CD4-positive, alpha-beta T cell (primary cell): ENCODE measurements at regions not wholly inside any gene's neighbourhood (a gene's known extent, or its start where the extent isn't known, plus 50 kb on each side); places are given as distances from the start of the nearest gene placed in this dataset.
"Not testable (repeated sequence)": the region's sequence is repeated elsewhere in the genome, so short reads cannot be mapped to it uniquely, and the experiment has no call there.

Experiments
- ATAC-seq: fragments of 200-7000 bp; cut with Tn5 transposase; one replicate; pipeline ENCODE4 v1.10.0; 2022; ENCODE audit warnings: mild to moderate bottlenecking; ENCODE audit not compliant: poor library complexity
- CTCF ChIA-PET: fragments of 350-600 bp; sonication (Branson Sonifier 250); formaldehyde crosslinking; loops from one replicate; lab custom pipeline; 2021; ENCODE audit warnings: antibody characterized with exemption, inconsistent platforms; lab: Charles Lee
- POLR2A ChIA-PET: fragments of 350-600 bp; sonication (Branson Sonifier 250); formaldehyde crosslinking; loops from one replicate; lab custom pipeline; 2021; ENCODE audit warnings: antibody characterized with exemption, inconsistent platforms; lab: Charles Lee
- DNase-seq, 14 experiments: peaks; one replicate each; pipeline ENCODE4 v3.0.0-alpha.2; 2013 to 2020; ENCODE audit warnings: mixed read lengths in 2 of 14
- H3K27ac ChIP-seq, 2 donors: one replicate each; pipeline versions ENCODE4 v1.5.1 to v1.7.0; 2013; ENCODE audit warnings: low read length in 2 of 2, low read depth in 1 of 2, mild to moderate bottlenecking in 1 of 2
- H3K27me3 ChIP-seq, 2 experiments: 1 replicate in 1 of 2; 2 replicates in 1 of 2; pipeline versions ENCODE4 v1.6.1 to v1.7.0; 2013; ENCODE audit warnings: low read length in 2 of 2, control low read depth in 1 of 2, mild to moderate bottlenecking in 1 of 2, moderate library complexity in 1 of 2; ENCODE audit not compliant: insufficient read depth in 2 of 2, control insufficient read depth in 1 of 2
- H3K36me3 ChIP-seq: one replicate; pipeline ENCODE4 v1.6.1; 2013; ENCODE audit warnings: low read length, control low read depth; ENCODE audit not compliant: insufficient read depth
- H3K4me1 ChIP-seq: one replicate; pipeline ENCODE4 v1.6.1; 2013; ENCODE audit warnings: low read length, control low read depth; ENCODE audit not compliant: insufficient read depth
- H3K4me3 ChIP-seq: one replicate; pipeline ENCODE4 v1.5.1; 2013; ENCODE audit warnings: mild to moderate bottlenecking, low read length, moderate library complexity
- H3K9me3 ChIP-seq, 2 experiments: 1 replicate in 1 of 2; 2 replicates in 1 of 2; pipeline versions ENCODE4 v1.6.1 to v1.7.0; 2013; ENCODE audit warnings: low read length in 2 of 2, mild to moderate bottlenecking in 2 of 2, control low read depth in 1 of 2, moderate library complexity in 1 of 2; ENCODE audit not compliant: control insufficient read depth in 1 of 2, insufficient read depth in 1 of 2
- H3K27ac Mint-ChIP-seq: one replicate; pipeline ENCODE4 v1.8.0; 2020; ENCODE audit warnings: mixed read lengths
- H3K27me3 Mint-ChIP-seq: one replicate; pipeline ENCODE4 v1.8.0; 2021; ENCODE audit warnings: mixed read lengths
- H3K36me3 Mint-ChIP-seq: one replicate; pipeline ENCODE4 v1.8.0; 2021; ENCODE audit warnings: low read depth, mixed read lengths
- H3K4me1 Mint-ChIP-seq: one replicate; pipeline ENCODE4 v1.8.0; 2021; ENCODE audit warnings: low read depth, mixed read lengths
- H3K4me3 Mint-ChIP-seq: one replicate; pipeline ENCODE4 v1.8.0; 2020; ENCODE audit warnings: mild to moderate bottlenecking, mixed read lengths
- H3K9me3 Mint-ChIP-seq: one replicate; pipeline ENCODE4 v1.8.0; 2020; ENCODE audit warnings: mixed read lengths
- CTCF ChIP-seq: fragments of 200-600 bp; IDR thresholded peaks from one replicate; pipeline ENCODE4 v1.8.0; 2022; ENCODE audit warnings: antibody characterized with exemption, mild to moderate bottlenecking
- intact Hi-C, 2 experiments: fragments of 100-400 bp; cut with DNase I in 1 of 2; cut with micrococcal nuclease in 1 of 2; formaldehyde crosslinking; loops; one replicate each; pipeline versions ENCODE4 v1.15.1 to v1.9.0; 2023 to 2025; cut with DNase I, micrococcal nuclease

GRCh38 chr5:3149899-3150298 is 398.4 kb upstream of the IRX2 start:
- no peak for DNase-seq
- Mint-ChIP-seq H3K4me3 (no peak overlapping the region), H3K36me3 (no peaks in the 10 kb centered on the region), H3K4me1 (no peaks in the 10 kb centered on the region), H3K9me3 (no peaks in the 10 kb centered on the region), H3K27me3 (peaks cover 15% of the 10 kb centered on the region), H3K27ac (no peak overlapping the region)
- intact Hi-C loops: no loop called here
- POLR2A ChIA-PET: no interaction called here
- no peak for TF ChIP-seq CTCF
- no peaks in the 10 kb centered on the region for H3K4me1 ChIP-seq
- H3K9me3 ChIP-seq: peaks cover 0 to 29% of the 10 kb centered on the region in 2 experiments
- H3K27ac ChIP-seq: no peak overlapping the region
- CTCF ChIA-PET: no interaction called here
- H3K27me3 ChIP-seq: peaks cover 0 to 6% of the 10 kb centered on the region in 2 experiments
- no peak for ATAC-seq
- no peak overlapping the region for H3K4me3 ChIP-seq
- H3K36me3 ChIP-seq: no peaks in the 10 kb centered on the region

GRCh38 chr5:3147405-3147804 is 395.9 kb upstream of the IRX2 start:
- H3K27me3 Mint-ChIP-seq: peaks cover 12% of the 10 kb centered on the region
- H3K4me3 Mint-ChIP-seq, DNase-seq, H3K4me1 Mint-ChIP-seq, CTCF ChIA-PET, H3K36me3 Mint-ChIP-seq, POLR2A ChIA-PET, H3K27me3 ChIP-seq, H3K9me3 Mint-ChIP-seq, H3K27ac Mint-ChIP-seq, ATAC-seq, H3K27ac ChIP-seq, H3K36me3 ChIP-seq, H3K4me3 ChIP-seq, H3K4me1 ChIP-seq, intact Hi-C loops: not testable (repeated sequence)
- peaks cover 0 to 31% of the 10 kb centered on the region in 2 experiments for H3K9me3 ChIP-seq

GRCh38 chr5:3145641-3146040 is 394.2 kb upstream of the IRX2 start:
- H3K27ac Mint-ChIP-seq: no peak overlapping the region
- peaks cover 9% of the 10 kb centered on the region for H3K27me3 Mint-ChIP-seq
- H3K4me3 ChIP-seq: no peak overlapping the region
- no peaks in the 10 kb centered on the region for H3K4me1 ChIP-seq
- DNase-seq: no peak
- CTCF ChIA-PET: no interaction called here
- POLR2A ChIA-PET: no interaction called here
- no peaks in the 10 kb centered on the region for H3K4me1 Mint-ChIP-seq
- H3K36me3 Mint-ChIP-seq: no peaks in the 10 kb centered on the region
- no peak overlapping the region for H3K27ac ChIP-seq
- peaks cover 0 to 6% of the 10 kb centered on the region in 2 experiments for H3K27me3 ChIP-seq
- intact Hi-C loops: no loop called here
- H3K36me3 ChIP-seq: no peaks in the 10 kb centered on the region
- no peak for ATAC-seq
- H3K4me3 Mint-ChIP-seq: no peak overlapping the region
- no peaks in the 10 kb centered on the region for H3K9me3 Mint-ChIP-seq
- peaks cover 0 to 23% of the 10 kb centered on the region in 2 experiments for H3K9me3 ChIP-seq
- no peak for TF ChIP-seq CTCF

- ChIA-PET CTCF (no interaction called here), POLR2A (no interaction called here)
- no peaks in the 10 kb centered on the region for H3K27me3 ChIP-seq
- Mint-ChIP-seq H3K27me3 (no peaks in the 10 kb centered on the region), H3K4me3 (no peak overlapping the region), H3K27ac (no peak overlapping the region), H3K4me1 (no peaks in the 10 kb centered on the region), H3K36me3 (no peaks in the 10 kb centered on the region), H3K9me3 (no peaks in the 10 kb centered on the region)
- ATAC-seq (no peak), DNase-seq (no peak)
- no peaks in the 10 kb centered on the region for H3K4me1 ChIP-seq
- H3K27ac ChIP-seq: no peak overlapping the region
- no peak overlapping the region for H3K4me3 ChIP-seq
- H3K36me3 ChIP-seq: no peaks in the 10 kb centered on the region
- intact Hi-C loops: no loop called here
- TF ChIP-seq CTCF: no peak
- H3K9me3 ChIP-seq: peaks cover 0 to 28% of the 10 kb centered on the region in 2 experiments
Measured at GRCh38 chr5:3143382-3143781, 391.9 kb upstream of the IRX2 start.
